ENCODE measurements at regions not wholly inside any gene's neighbourhood (a gene's known extent, or its start where the extent isn't known, plus 50 kb on each side); places are given as distances from the start of the nearest gene placed in this dataset.

DNA sequence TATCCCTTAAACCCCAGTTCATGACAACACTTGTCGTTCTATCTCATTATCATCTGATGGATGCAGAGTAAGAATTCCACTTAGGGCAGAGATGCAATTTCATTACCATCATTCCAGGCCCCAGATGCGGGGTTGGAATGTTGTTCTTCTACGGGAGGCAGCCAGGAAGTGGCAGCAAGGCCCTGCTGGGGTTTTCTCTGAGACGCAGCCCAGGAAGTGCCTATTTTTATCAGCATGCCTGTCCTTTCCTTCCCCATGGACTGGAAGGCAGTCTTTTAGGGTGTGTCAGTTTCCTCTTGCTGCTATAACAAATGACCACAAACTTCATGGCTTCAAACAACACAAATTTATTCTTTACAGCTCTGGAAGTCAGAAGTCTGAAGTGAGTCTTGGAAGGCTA, 246.6 kb upstream of the DYNLRB2 start:
- H3K27me3 ChIP-seq (ENCODE audit: control insufficient read depth in 1 of 2, insufficient read depth in 2 of 2, low read length in 2 of 2): no peaks in the 10 kb centered on the region
- intact Hi-C loops (cut with DNase I, micrococcal nuclease): no loop called here
- no peaks in the 10 kb centered on the region for H3K36me3 ChIP-seq (ENCODE audit: insufficient read depth, low read length)
- TF ChIP-seq, protein P1, sequence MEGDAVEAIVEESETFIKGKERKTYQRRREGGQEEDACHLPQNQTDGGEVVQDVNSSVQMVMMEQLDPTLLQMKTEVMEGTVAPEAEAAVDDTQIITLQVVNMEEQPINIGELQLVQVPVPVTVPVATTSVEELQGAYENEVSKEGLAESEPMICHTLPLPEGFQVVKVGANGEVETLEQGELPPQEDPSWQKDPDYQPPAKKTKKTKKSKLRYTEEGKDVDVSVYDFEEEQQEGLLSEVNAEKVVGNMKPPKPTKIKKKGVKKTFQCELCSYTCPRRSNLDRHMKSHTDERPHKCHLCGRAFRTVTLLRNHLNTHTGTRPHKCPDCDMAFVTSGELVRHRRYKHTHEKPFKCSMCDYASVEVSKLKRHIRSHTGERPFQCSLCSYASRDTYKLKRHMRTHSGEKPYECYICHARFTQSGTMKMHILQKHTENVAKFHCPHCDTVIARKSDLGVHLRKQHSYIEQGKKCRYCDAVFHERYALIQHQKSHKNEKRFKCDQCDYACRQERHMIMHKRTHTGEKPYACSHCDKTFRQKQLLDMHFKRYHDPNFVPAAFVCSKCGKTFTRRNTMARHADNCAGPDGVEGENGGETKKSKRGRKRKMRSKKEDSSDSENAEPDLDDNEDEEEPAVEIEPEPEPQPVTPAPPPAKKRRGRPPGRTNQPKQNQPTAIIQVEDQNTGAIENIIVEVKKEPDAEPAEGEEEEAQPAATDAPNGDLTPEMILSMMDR (IDR thresholded peaks at IDR 0.05): no peak
- Mint-ChIP-seq H3K27me3 (peaks cover 22% of the 10 kb centered on the region), H3K4me3 (no peak overlapping the region), H3K9me3 (no peaks in the 10 kb centered on the region), H3K27ac (no peak overlapping the region), H3K4me1 (ENCODE audit: low read depth) (no peaks in the 10 kb centered on the region), H3K36me3 (ENCODE audit: low read depth) (no peaks in the 10 kb centered on the region)
- ATAC-seq (ENCODE audit: poor library complexity) (no peak), DNase-seq (no peak)
- no peaks in the 10 kb centered on the region for H3K9me3 ChIP-seq (ENCODE audit: control insufficient read depth in 1 of 2, insufficient read depth in 1 of 2, low read length in 2 of 2)
- no peaks in the 10 kb centered on the region for H3K4me1 ChIP-seq (ENCODE audit: insufficient read depth, low read length)
- no peak overlapping the region for H3K4me3 ChIP-seq (ENCODE audit: low read length)
- H3K27ac ChIP-seq (ENCODE audit: low read depth in 1 of 2, low read length in 2 of 2): no peak overlapping the region
- ChIA-PET POLR2A (no interaction called here), CTCF (no interaction called here)

DNA sequence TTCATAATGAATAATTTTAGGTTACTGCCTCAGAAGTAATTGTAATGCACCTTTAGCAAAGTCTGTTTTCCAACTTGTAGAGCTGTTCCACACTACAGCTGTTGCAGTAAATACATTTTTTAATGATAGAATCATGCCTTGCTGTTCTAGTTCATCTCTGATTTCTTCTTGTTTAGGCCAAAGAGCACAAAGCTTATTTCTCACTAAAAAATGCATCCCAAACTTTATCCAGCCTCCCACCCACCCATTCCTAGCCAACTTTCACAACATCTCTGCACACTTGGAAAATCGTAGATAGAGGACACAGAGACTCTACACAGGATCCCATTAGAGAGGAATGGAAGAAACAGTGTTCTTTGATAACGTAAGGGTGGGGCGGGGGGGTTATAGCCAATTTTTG, 252.2 kb upstream of the DYNLRB2 start:
- intact Hi-C loops (cut with DNase I, micrococcal nuclease): no loop called here
- POLR2A ChIA-PET: no interaction called here

DNA sequence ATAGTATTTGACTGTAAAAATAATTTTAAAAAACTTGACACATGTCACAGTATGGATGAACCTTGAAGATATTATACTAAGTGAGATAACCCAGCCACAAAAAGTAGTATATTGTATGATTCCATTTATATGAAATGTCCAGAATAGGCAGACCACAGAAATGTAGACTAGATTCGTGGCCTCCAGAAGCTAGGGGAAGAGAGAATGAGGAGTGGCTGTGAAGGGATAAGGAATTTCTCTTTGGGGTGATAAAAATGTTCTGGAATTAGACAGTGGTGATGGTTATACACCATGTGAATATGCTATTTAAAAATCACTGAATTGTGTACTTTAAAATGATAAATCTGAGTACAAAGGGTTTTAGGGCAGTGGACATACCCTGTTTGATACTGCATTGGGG, 253.1 kb upstream of the DYNLRB2 start:
- intact Hi-C loops (cut with DNase I, micrococcal nuclease): no loop called here
- Histone ChIP-seq H3K4me1 (ENCODE audit: insufficient read depth, low read length) (no peaks in the 10 kb centered on the region), H3K9me3 (ENCODE audit: control insufficient read depth in 1 of 2, insufficient read depth in 1 of 2, low read length in 2 of 2) (no peaks in the 10 kb centered on the region), H3K27me3 (ENCODE audit: control insufficient read depth in 1 of 2, insufficient read depth in 2 of 2, low read length in 2 of 2) (no peaks in the 10 kb centered on the region), H3K27ac (ENCODE audit: low read depth in 1 of 2, low read length in 2 of 2) (no peak overlapping the region), H3K36me3 (ENCODE audit: insufficient read depth, low read length) (no peaks in the 10 kb centered on the region), H3K4me3 (ENCODE audit: low read length) (no peak overlapping the region)
- DNase-seq (no peak), ATAC-seq (ENCODE audit: poor library complexity) (no peak)
- Mint-ChIP-seq H3K27me3 (peaks cover 8% of the 10 kb centered on the region), H3K27ac (no peak overlapping the region), H3K9me3 (no peaks in the 10 kb centered on the region), H3K4me3 (no peak overlapping the region), H3K36me3 (ENCODE audit: low read depth) (no peaks in the 10 kb centered on the region), H3K4me1 (ENCODE audit: low read depth) (no peaks in the 10 kb centered on the region)
- TF ChIP-seq, protein P1 (IDR thresholded peaks at IDR 0.05): no peak
- ChIA-PET POLR2A (no interaction called here), CTCF (no interaction called here)

More for the DNA sequence above, 252.2 kb upstream of the DYNLRB2 start:
- Mint-ChIP-seq H3K9me3 (no peaks in the 10 kb centered on the region), H3K4me3 (no peak overlapping the region), H3K27me3 (peaks cover 8% of the 10 kb centered on the region), H3K27ac (no peak overlapping the region), H3K36me3 (ENCODE audit: low read depth) (no peaks in the 10 kb centered on the region), H3K4me1 (ENCODE audit: low read depth) (no peaks in the 10 kb centered on the region)
- no peaks in the 10 kb centered on the region for H3K36me3 ChIP-seq (ENCODE audit: insufficient read depth, low read length)
- H3K27ac ChIP-seq (ENCODE audit: low read depth in 1 of 2, low read length in 2 of 2): no peak overlapping the region
- H3K27me3 ChIP-seq (ENCODE audit: control insufficient read depth in 1 of 2, insufficient read depth in 2 of 2, low read length in 2 of 2): no peaks in the 10 kb centered on the region
- TF ChIP-seq, protein P1 (IDR thresholded peaks at IDR 0.05): no peak
- H3K9me3 ChIP-seq (ENCODE audit: control insufficient read depth in 1 of 2, insufficient read depth in 1 of 2, low read length in 2 of 2): no peaks in the 10 kb centered on the region
- CTCF ChIA-PET: no interaction called here
- no peak for ATAC-seq (ENCODE audit: poor library complexity)
- H3K4me3 ChIP-seq (ENCODE audit: low read length): no peak overlapping the region
- H3K4me1 ChIP-seq (ENCODE audit: insufficient read depth, low read length): no peaks in the 10 kb centered on the region
- DNase-seq: no peak

Data from CD4-positive, alpha-beta T cell (primary cell).